ENCODE measurements at regions not wholly inside any gene's neighbourhood (a gene's known extent, or its start where the extent isn't known, plus 50 kb on each side); places are given as distances from the start of the nearest gene placed in this dataset.
"Not testable (repeated sequence)": the region's sequence is repeated elsewhere in the genome, so short reads cannot be mapped to it uniquely, and the experiment has no call there.

- peak; percentile 4 for DNase-seq
Measured at GRCh38 chr2:155880382-155880781, 452.1 kb downstream of the NR4A2 start.

- not testable (repeated sequence) for DNase-seq
Measured at GRCh38 chr2:155879900-155880299, 452.6 kb downstream of the NR4A2 start.

- DNase-seq = no peak
Measured at GRCh38 chr2:155872396-155872795, 460.1 kb downstream of the NR4A2 start.

GRCh38 chr2:155871940-155872339 lies 460.6 kb downstream of the NR4A2 start:
- DNase-seq = no peak

- no peak for DNase-seq
Measured at GRCh38 chr2:155867564-155867963, 465.0 kb downstream of the NR4A2 start.

- no peak for DNase-seq
Measured at GRCh38 chr2:155866477-155866876, 466.0 kb downstream of the NR4A2 start.

GRCh38 chr2:155852156-155852555 lies 480.4 kb downstream of the NR4A2 start:
- no peak for DNase-seq

- no peak for DNase-seq
Measured at GRCh38 chr2:155846259-155846658, 486.3 kb downstream of the NR4A2 start.

GRCh38 chr2:155844461-155844860 lies 488.1 kb downstream of the NR4A2 start:
- DNase-seq = no peak

- DNase-seq = no peak
Measured at GRCh38 chr2:155842103-155842502, 490.4 kb downstream of the NR4A2 start.

GRCh38 chr2:155841442-155841841 lies 491.1 kb downstream of the NR4A2 start:
- no peak for DNase-seq

GRCh38 chr2:155840661-155841060 lies 491.9 kb downstream of the NR4A2 start:
- no peak for DNase-seq

- no peak for DNase-seq
Measured at GRCh38 chr2:155839991-155840390, 492.5 kb downstream of the NR4A2 start.

GRCh38 chr2:155839436-155839835 lies 493.1 kb downstream of the NR4A2 start:
- DNase-seq = no peak

GRCh38 chr2:155836439-155836838 lies 496.1 kb downstream of the NR4A2 start:
- no peak for DNase-seq

- DNase-seq = no peak
Measured at GRCh38 chr2:155830817-155831579, 501.5 kb downstream of the NR4A2 start.

- no peak for DNase-seq
Measured at GRCh38 chr2:155830351-155830750, 502.2 kb downstream of the NR4A2 start.

- DNase-seq = no peak
Measured at GRCh38 chr2:155825876-155826275, 506.6 kb downstream of the NR4A2 start.

GRCh38 chr2:155815851-155816250 lies 516.7 kb downstream of the NR4A2 start:
- DNase-seq = peak; percentile 7

GRCh38 chr2:155815275-155815674 lies 517.2 kb downstream of the NR4A2 start:
- DNase-seq = no peak

GRCh38 chr2:155810411-155810810 lies 522.1 kb downstream of the NR4A2 start:
- no peak for DNase-seq

GRCh38 chr2:155802888-155803287 lies 529.6 kb downstream of the NR4A2 start:
- DNase-seq = no peak

GRCh38 chr2:155792666-155793065 lies 539.9 kb downstream of the NR4A2 start:
- no peak for DNase-seq

- no peak for DNase-seq
Measured at GRCh38 chr2:155770516-155770915, 562.0 kb downstream of the NR4A2 start.
